Smooth muscle cell (in vitro differentiated cells): ENCODE measurements at regions not wholly inside any gene's neighbourhood (a gene's known extent, or its start where the extent isn't known, plus 50 kb on each side); places are given as distances from the start of the nearest gene placed in this dataset.

Experiments used
- DNase-seq: peaks from one replicate; lab custom pipeline; 2025; ENCODE audit not compliant: unreplicated experiment; lab: John Stamatoyannopoulos, UW
- H2AFZ ChIP-seq: fragments of 200-600 bp; sonication (generic); 2 replicates; pipeline ENCODE4 v1.6.0; 2016; ENCODE audit warnings: antibody characterized with exemption, low read depth, mild to moderate bottlenecking
- H3F3A ChIP-seq: fragments of 200-600 bp; sonication (generic); 2 replicates; pipeline ENCODE4 v1.6.0; 2017; ENCODE audit warnings: antibody characterized with exemption, low read depth
- H3K27ac ChIP-seq: fragments of 200-600 bp; sonication (generic); 2 replicates; pipeline ENCODE4 v1.5.1; 2016; ENCODE audit warnings: low read depth, mild to moderate bottlenecking
- H3K27me3 ChIP-seq: fragments of 200-600 bp; sonication (generic); 2 replicates; pipeline ENCODE4 v1.6.1; 2016; ENCODE audit warnings: low read depth, mild to moderate bottlenecking
- H3K36me3 ChIP-seq: fragments of 200-600 bp; sonication (generic); 2 replicates; pipeline ENCODE4 v1.5.1; 2016; ENCODE audit warnings: low read depth
- H3K4me1 ChIP-seq: fragments of 200-600 bp; sonication (generic); 2 replicates; pipeline ENCODE4 v1.5.1; 2016; ENCODE audit warnings: low read depth
- H3K4me2 ChIP-seq: fragments of 200-600 bp; sonication (generic); 2 replicates; pipeline ENCODE4 v1.6.0; 2016; ENCODE audit warnings: mild to moderate bottlenecking
- H3K4me3 ChIP-seq: fragments of 200-600 bp; sonication (generic); 2 replicates; pipeline ENCODE4 v1.5.1; 2016; ENCODE audit warnings: mild to moderate bottlenecking
- H3K79me2 ChIP-seq: fragments of 200-600 bp; sonication (generic); 2 replicates; pipeline ENCODE4 v1.6.0; 2016; ENCODE audit warnings: low read depth, mild to moderate bottlenecking
- H3K9ac ChIP-seq: fragments of 200-600 bp; sonication (generic); 2 replicates; pipeline ENCODE4 v1.6.0; 2016; ENCODE audit warnings: low read depth
- H3K9me3 ChIP-seq: fragments of 200-600 bp; sonication (generic); replicated peaks from 2 replicates; pipeline ENCODE4 v1.5.1; 2016; ENCODE audit warnings: low read depth
- H4K20me1 ChIP-seq: fragments of 200-600 bp; sonication (generic); 2 replicates; pipeline ENCODE4 v1.6.0; 2016; ENCODE audit warnings: low read depth
- WGBS: methylation state at CpG from one replicate; pipeline ENCODE4 v1.1.7; 2016; ENCODE audit warnings: low lambda C conversion rate; 5-methylcytosine and 5-hydroxymethylcytosine counted together
- TF ChIP-seq, protein P1 (sequence below): fragments of 200-600 bp; sonication (generic); IDR thresholded peaks from 2 replicates; pipeline ENCODE4 v1.5.1; 2017; ENCODE audit warnings: borderline replicate concordance, mild to moderate bottlenecking, antibody characterized with exemption; ENCODE audit not compliant: insufficient read depth, poor library complexity, severe bottlenecking

DNA sequence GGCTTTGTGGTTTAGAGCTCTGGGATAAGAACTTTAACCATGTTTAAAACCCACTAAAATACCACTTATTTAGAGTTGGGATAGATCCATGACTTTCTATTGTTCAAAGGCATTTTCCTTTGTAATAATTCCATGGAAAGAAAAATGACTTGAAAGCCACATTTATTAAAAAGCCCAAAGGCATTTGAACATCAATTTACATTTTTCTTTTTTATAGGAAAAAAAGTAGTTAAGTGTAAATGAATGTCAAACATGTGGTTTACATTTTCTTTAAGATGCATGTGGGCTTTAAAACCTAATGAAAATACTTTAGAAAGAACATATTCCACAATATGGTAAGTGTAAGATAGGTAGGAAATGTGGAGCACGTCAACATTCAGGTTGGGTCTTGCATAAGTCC lies 443.2 kb downstream of the TOX3 start:
- no peaks in the 10 kb centered on the region for H3K36me3 ChIP-seq
- H4K20me1 ChIP-seq: no peaks in the 10 kb centered on the region
- no peak overlapping the region for H3K9ac ChIP-seq
- no peaks in the 10 kb centered on the region for H3K9me3 ChIP-seq
- no peak overlapping the region for H2AFZ ChIP-seq
- no peaks in the 10 kb centered on the region for H3K27me3 ChIP-seq
- no peak overlapping the region for H3K4me3 ChIP-seq
- H3F3A ChIP-seq: no peaks in the 10 kb centered on the region
- 96% methylated on average over 1 of the region's 1 CpG for WGBS
- no peaks in the 10 kb centered on the region for H3K79me2 ChIP-seq
- no peaks in the 10 kb centered on the region for H3K4me1 ChIP-seq
- no peak overlapping the region for H3K4me2 ChIP-seq
- no peak for DNase-seq
- TF ChIP-seq, protein P1, sequence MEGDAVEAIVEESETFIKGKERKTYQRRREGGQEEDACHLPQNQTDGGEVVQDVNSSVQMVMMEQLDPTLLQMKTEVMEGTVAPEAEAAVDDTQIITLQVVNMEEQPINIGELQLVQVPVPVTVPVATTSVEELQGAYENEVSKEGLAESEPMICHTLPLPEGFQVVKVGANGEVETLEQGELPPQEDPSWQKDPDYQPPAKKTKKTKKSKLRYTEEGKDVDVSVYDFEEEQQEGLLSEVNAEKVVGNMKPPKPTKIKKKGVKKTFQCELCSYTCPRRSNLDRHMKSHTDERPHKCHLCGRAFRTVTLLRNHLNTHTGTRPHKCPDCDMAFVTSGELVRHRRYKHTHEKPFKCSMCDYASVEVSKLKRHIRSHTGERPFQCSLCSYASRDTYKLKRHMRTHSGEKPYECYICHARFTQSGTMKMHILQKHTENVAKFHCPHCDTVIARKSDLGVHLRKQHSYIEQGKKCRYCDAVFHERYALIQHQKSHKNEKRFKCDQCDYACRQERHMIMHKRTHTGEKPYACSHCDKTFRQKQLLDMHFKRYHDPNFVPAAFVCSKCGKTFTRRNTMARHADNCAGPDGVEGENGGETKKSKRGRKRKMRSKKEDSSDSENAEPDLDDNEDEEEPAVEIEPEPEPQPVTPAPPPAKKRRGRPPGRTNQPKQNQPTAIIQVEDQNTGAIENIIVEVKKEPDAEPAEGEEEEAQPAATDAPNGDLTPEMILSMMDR: no peak
- H3K27ac ChIP-seq: no peak overlapping the region

DNA sequence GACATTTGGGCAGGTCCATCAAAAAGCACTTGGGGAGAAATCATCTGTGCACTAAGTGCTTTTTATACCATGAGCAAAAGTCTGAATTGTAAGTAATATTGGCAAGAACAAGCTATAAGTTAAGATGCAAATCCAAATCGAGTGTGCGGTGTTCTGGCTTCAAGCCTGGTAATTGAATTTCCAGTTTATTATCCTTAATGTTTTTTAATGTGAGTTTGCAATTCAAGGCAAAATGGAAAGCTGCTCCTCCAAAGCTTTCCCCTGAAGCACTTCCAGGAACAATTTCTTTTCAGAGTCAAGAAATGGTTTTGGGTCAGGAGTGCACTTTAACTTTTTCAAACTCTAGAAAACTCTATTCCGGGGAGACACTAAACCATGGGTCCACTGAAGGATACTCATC lies 445.7 kb downstream of the TOX3 start:
- Histone ChIP-seq H4K20me1 (no peaks in the 10 kb centered on the region), H3K4me1 (no peaks in the 10 kb centered on the region), H3F3A (no peaks in the 10 kb centered on the region), H3K27ac (no peak overlapping the region), H3K36me3 (no peaks in the 10 kb centered on the region), H3K27me3 (no peaks in the 10 kb centered on the region), H3K4me2 (no peak overlapping the region), H3K9ac (no peak overlapping the region), H3K79me2 (no peaks in the 10 kb centered on the region), H2AFZ (no peak overlapping the region), H3K4me3 (no peak overlapping the region), H3K9me3 (no peaks in the 10 kb centered on the region)
- TF ChIP-seq, protein P1: no peak
- WGBS: 93% methylated on average over 3 of the region's 3 CpGs
- no peak for DNase-seq

DNA sequence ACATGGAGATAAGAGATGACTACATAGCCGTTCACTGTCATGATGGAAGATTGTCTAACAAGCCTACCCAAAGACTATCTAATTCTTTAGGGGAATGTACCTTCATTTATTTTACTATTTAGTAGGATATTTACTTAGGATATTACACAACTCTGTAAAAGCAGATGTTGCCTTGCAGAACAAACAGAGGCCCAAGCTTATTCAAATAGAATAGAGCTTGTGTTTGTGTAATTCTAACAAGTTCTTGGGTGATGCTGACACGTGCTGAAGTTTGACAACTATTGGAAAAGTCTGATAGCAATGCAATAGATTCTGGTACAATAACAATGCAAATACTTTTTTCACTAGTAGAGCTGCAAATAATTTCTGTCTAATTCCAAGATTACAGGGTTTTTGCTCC lies 447.6 kb downstream of the TOX3 start:
- WGBS: 90% methylated on average over 2 of the region's 2 CpGs
- TF ChIP-seq, protein P1: no peak
- H3K9me3 ChIP-seq: no peaks in the 10 kb centered on the region
- H3K27ac ChIP-seq: no peak overlapping the region
- no peaks in the 10 kb centered on the region for H3K4me1 ChIP-seq
- no peak overlapping the region for H3K9ac ChIP-seq
- no peaks in the 10 kb centered on the region for H3K27me3 ChIP-seq
- H4K20me1 ChIP-seq: no peaks in the 10 kb centered on the region
- DNase-seq: no peak
- no peaks in the 10 kb centered on the region for H3F3A ChIP-seq
- no peaks in the 10 kb centered on the region for H3K79me2 ChIP-seq
- H3K4me2 ChIP-seq: no peak overlapping the region
- H3K4me3 ChIP-seq: no peak overlapping the region
- no peaks in the 10 kb centered on the region for H3K36me3 ChIP-seq
- H2AFZ ChIP-seq: no peak overlapping the region

DNA sequence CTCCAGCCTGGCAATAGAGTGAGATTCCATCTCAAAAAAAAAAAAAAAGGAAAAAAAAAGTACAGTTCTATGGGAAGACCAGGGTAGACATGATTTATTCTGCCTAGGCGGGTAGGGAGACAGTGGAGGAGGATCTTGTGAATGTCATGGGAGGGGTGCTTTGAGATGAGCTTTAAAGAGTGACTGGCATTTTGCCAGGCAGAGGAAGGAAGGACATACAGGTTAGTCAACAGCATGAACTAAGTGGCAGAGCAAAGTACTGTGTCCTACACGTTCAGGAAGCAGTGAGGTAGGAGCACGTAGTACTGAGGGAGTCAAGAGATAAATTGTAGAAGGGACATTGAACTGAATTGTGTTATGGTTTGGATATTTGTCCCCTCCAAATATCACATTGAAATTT lies 451.5 kb downstream of the TOX3 start:
- TF ChIP-seq, protein P1: no peak
- no peak overlapping the region for H3K9ac ChIP-seq
- H3K27me3 ChIP-seq: no peaks in the 10 kb centered on the region
- no peaks in the 10 kb centered on the region for H3K79me2 ChIP-seq
- H2AFZ ChIP-seq: no peak overlapping the region
- H3K4me2 ChIP-seq: no peak overlapping the region
- no peak overlapping the region for H3K4me3 ChIP-seq
- H3K27ac ChIP-seq: no peak overlapping the region
- H3K36me3 ChIP-seq: no peaks in the 10 kb centered on the region
- H3K4me1 ChIP-seq: no peaks in the 10 kb centered on the region
- 83% methylated on average over 3 of the region's 3 CpGs for WGBS
- no peaks in the 10 kb centered on the region for H4K20me1 ChIP-seq
- no peaks in the 10 kb centered on the region for H3F3A ChIP-seq
- no peak for DNase-seq
- no peaks in the 10 kb centered on the region for H3K9me3 ChIP-seq
